Ishikawa (cell line): ENCODE measurements at regions not wholly inside any gene's neighbourhood (a gene's known extent, or its start where the extent isn't known, plus 50 kb on each side); places are given as distances from the start of the nearest gene placed in this dataset.

Experiments used
- CEBPB ChIP-seq: IDR thresholded peaks from 2 replicates; pipeline ENCODE4 v1.6.1; 2012
- CREB1 ChIP-seq: IDR thresholded peaks from 2 replicates; pipeline ENCODE4 v1.6.1; 2012; ENCODE audit warnings: low read depth
- EGR1 ChIP-seq: IDR thresholded peaks from 2 replicates; pipeline ENCODE4 v1.6.1; 2012
- EP300 ChIP-seq: IDR thresholded peaks from 2 replicates; pipeline ENCODE4 v1.6.1; 2012; ENCODE audit warnings: borderline replicate concordance
- FOXM1 ChIP-seq: IDR thresholded peaks from 2 replicates; pipeline ENCODE4 v1.6.1; 2012; ENCODE audit warnings: low read depth, borderline replicate concordance
- RAD21 ChIP-seq: IDR thresholded peaks from 2 replicates; pipeline ENCODE4 v1.6.1; 2012; ENCODE audit warnings: low read depth
- TAF1 ChIP-seq: IDR thresholded peaks from 2 replicates; pipeline ENCODE4 v1.6.1; 2012; ENCODE audit warnings: low read depth, mild to moderate bottlenecking
- TCF12 ChIP-seq: IDR thresholded peaks from 2 replicates; pipeline ENCODE4 v1.6.1; 2012; ENCODE audit warnings: low read depth
- YY1 ChIP-seq: IDR thresholded peaks from 2 replicates; pipeline ENCODE4 v1.6.1; 2012; ENCODE audit warnings: low read depth
- ZBTB7A ChIP-seq: IDR thresholded peaks from 2 replicates; pipeline ENCODE4 v1.6.1; 2012; ENCODE audit warnings: low read depth
- TF ChIP-seq, protein P1 (sequence below): IDR thresholded peaks from 2 replicates; pipeline ENCODE4 v1.6.1; 2012; ENCODE audit warnings: low read depth, mild to moderate bottlenecking
- TF ChIP-seq, protein P2 (sequence below): IDR thresholded peaks from 2 replicates; pipeline ENCODE4 v1.6.1; 2012

DNA sequence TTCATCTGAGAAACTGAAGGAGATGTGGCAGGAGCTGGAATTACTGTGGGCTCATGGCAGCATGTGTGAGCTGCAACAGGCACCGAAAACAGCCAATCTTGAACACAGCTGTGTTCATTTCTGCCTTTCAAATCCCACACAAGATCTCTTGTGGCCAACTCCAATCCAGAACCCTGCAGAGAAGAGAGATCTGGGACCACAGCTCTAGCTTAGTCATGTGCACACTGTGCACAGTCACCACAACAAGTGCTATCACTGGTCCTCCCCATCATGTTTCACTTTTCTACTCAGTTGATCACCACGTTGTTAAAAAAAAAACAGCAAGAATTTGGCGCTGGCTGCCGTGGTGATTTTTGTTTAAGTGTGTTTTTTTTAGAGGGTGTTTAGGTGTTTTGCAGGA is 254.5 kb upstream of the ELAC2 start:
- TF ChIP-seq, protein P1, sequence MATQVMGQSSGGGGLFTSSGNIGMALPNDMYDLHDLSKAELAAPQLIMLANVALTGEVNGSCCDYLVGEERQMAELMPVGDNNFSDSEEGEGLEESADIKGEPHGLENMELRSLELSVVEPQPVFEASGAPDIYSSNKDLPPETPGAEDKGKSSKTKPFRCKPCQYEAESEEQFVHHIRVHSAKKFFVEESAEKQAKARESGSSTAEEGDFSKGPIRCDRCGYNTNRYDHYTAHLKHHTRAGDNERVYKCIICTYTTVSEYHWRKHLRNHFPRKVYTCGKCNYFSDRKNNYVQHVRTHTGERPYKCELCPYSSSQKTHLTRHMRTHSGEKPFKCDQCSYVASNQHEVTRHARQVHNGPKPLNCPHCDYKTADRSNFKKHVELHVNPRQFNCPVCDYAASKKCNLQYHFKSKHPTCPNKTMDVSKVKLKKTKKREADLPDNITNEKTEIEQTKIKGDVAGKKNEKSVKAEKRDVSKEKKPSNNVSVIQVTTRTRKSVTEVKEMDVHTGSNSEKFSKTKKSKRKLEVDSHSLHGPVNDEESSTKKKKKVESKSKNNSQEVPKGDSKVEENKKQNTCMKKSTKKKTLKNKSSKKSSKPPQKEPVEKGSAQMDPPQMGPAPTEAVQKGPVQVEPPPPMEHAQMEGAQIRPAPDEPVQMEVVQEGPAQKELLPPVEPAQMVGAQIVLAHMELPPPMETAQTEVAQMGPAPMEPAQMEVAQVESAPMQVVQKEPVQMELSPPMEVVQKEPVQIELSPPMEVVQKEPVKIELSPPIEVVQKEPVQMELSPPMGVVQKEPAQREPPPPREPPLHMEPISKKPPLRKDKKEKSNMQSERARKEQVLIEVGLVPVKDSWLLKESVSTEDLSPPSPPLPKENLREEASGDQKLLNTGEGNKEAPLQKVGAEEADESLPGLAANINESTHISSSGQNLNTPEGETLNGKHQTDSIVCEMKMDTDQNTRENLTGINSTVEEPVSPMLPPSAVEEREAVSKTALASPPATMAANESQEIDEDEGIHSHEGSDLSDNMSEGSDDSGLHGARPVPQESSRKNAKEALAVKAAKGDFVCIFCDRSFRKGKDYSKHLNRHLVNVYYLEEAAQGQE = no peak
- TF ChIP-seq TCF12 (no peak), ZBTB7A (no peak), TAF1 (no peak), EGR1 (no peak), EP300 (no peak), RAD21 (no peak), FOXM1 (no peak), YY1 (no peak), CEBPB (no peak), CREB1 (no peak)
- TF ChIP-seq, protein P2, sequence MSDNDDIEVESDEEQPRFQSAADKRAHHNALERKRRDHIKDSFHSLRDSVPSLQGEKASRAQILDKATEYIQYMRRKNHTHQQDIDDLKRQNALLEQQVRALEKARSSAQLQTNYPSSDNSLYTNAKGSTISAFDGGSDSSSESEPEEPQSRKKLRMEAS = no peak
